GM19467 (cell line): ENCODE measurements at regions not wholly inside any gene's neighbourhood (a gene's known extent, or its start where the extent isn't known, plus 50 kb on each side); places are given as distances from the start of the nearest gene placed in this dataset.

Experiments used
- ATAC-seq: cut with Tn5 transposase; IDR thresholded peaks from one replicate; pipeline ENCODE4 v1.9.1; 2021; ENCODE audit warnings: mild to moderate bottlenecking, moderate library complexity; ENCODE audit not compliant: unreplicated experiment

GRCh38 chr9:129276486-129277230 lies 98.6 kb upstream of the IER5L start:
- no peak for ATAC-seq

DNA sequence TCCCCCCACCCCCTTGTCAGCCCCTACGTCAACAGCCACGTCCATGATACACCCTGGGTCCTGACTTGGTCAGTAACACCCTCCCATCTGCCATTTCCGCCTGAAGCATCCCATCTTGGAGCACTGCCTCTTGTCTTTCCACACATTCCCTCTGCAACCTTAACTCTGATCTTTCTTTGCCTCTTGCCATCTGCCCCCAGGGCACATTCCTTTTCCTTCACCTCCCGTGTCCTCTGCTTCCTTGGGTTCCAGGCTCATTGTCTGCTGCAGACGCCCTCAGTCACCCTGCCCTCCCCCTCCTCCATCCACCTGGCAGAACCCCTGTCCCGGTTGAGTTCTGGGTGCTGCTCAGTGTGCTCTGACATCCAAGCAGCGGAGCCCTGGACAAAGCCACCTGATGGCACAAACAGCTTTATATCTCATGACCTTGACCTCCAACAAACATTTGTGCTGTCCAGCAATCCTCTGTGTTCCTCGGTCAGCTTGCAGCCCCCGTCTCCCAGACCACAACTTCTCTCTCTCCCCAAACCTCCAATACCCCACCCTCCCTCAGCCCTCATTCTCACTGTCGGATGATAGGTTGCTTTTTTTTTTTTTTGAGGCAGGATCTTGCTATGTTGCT lies 97.7 kb upstream of the IER5L start:
- no peak for ATAC-seq

DNA sequence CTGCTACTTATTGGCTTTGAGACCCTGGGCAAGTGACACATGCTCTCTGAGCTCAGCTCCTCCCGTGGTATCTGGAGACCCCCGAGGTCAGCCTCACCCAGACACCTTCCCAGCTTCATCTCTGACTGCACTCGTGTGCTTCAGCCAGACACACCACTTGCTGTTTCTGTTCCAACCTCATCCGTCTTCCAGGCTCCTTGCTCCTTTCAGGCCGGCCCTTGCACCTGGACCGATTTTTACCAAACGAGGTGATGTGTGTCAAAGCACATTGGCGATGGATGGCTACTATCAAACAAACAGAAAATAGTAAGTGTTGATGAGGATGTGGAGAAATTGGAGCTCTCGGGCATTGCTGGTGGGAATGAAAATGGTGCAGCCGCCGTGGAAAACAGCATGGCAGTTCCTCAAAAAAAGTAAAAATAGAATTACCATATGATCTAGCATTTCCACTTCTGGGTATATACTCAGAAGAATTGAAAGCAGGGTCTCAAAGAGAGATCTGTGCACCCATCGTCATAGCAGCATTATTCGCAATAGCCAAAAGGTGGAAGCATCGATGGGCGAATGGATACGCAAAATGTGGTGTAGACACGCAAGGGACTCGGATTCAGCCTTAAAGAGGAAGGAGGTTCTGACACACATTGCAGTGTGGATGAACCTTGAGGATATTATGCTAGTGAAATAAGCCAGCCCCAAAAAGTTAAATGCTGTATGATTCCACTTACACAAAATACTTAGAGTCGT lies 96.1 kb upstream of the IER5L start:
- ATAC-seq, result no peak

DNA sequence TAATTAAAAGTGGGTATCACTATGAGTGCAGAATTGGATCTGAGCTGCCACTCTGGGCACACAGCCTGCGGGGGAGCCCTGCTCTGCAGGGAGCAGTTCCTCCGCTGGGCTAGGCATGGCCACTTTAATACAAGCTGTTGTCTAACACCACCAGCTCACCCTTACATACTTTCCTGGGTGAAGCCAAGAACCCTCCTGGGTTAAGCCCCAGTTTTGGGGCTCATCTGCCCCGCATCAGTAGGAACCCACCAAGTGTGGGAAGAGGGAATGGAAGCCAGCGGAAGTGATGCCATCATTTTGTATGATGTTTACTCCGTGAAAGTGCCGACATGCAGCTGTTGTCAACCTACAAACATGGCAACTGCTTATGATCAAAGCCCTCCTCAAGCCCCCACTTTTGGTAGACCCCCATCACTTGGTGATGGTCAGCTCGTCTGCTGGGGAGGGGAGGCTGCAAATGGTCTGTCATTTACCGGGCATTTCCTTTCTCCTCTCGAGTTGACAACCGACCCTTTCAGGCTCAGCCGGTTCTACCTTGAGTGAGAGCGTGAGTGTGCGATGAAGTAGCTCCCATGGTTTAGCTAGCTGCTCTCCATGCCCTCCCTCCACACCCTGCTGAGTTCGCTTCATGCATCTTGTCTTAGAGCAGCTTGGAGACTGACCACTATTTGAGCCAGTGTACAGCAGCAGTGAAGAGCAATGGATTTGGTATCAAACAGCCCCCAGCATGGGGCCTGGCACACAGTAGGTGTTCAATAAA lies 95.3 kb upstream of the IER5L start:
- ATAC-seq, result no peak

DNA sequence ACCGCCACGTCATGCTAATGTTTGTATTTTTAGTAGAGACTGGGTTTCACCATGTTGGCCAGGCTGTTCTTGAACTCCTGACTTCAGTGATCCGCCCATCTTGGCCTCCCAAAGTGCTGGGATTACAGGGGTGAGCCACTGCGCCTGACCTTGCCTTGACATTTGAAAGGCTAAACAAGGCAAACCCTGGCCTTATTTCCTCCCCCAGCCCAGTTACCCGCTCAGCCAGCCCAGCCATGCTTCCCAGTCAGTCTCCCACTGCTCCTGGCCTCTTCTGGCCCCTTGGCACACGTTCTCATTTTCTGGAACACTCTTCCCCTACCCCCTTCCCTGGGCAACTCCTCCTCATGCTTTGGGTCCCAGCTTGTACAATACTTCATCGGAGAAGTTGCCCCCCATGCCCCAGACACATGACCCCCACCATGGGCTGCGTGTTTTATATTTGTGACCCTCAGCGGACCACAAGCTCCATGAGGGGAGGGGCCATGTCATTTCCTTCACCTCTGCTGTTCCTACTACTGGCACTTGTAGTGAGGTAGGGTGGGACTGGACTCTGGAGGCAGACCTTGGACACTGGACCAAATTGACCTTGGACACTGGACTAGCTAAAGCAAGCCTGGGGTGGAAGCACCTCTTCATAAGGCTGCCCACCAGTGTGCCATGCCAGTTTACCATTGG lies 94.4 kb upstream of the IER5L start:
- no peak for ATAC-seq

GRCh38 chr9:129270903-129271431 lies 92.9 kb upstream of the IER5L start:
- ATAC-seq, result peak; percentile 60

DNA sequence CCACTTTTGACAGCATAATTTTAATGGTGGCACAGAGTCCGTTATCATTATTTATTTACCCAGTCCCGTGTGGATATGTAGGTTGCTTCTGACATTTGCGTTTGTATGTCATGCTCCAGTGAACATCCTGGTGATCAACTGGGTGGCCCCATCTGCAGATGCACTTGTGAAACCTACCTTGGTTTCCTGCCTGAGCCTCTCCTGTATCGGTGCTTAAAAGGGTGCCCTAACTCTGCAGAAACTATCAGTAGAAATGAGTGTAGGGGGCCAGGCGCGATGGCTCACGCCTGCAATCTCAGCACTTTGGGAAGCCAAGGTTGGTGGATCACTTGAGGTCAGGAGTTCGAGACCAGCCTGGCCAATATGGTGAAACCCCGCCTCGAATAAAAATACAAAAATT lies 92.1 kb upstream of the IER5L start:
- peak; percentile 64 for ATAC-seq

DNA sequence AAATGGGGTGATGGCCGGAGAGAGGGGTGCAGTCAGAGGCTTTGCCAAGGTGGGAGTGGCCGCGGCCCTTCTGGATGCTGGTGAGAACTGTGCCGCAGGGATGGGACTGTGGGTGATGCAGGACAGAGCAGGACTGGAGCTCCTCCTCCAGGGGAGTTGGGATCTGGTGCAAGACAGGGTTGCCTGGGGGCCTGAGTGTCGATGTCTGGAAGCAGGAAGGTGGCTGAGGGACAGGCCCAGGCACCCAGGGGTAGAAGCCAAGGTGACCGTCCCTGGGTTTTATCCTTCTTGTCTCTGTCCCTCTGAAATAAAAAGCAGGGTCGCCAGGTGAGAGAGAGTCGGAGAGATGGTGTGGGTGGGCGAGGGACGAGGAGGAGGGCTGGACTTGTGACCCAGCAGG lies 89.1 kb upstream of the IER5L start:
- no peak for ATAC-seq

DNA sequence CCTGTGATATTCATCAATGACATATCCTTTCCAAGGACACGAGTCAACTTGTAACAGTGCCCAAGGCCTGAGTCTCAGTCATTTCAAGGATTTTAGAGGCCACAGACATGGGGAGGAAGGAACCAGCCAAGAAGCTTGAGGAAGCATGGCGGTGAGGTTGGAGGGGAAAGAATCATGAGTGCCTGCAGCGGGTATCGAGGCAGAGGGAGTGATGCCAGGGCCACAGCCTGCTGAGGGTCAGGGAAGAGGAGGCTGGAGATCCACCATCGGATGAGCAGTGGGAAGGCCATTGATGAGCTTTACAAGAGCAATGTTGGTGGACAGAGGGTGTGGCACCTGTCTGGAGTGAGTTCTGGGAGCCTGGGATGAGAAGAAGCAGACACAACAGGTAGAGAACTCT lies 88.5 kb upstream of the IER5L start:
- ATAC-seq, result no peak

DNA sequence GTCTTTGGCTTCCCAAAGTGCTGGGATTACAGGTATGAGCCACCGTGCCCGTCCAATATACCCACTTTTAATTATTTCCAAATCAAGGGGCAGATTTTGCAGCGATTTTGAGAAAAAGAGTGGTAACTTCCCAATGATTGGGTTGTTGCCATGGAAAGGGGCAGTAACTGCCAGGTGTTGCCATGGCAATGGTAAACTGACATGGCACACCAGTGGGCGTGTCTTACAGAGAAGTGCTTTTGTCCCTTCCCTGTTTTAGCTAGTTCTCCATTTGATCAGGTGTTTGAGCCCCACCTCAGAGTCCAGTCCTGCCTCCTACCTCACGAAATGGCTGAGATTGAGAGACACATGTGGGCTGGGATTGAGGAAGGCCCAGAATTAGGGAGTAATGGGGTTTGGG lies 86.3 kb upstream of the IER5L start:
- no peak for ATAC-seq

GRCh38 chr9:129263836-129264235 lies 85.8 kb upstream of the IER5L start:
- ATAC-seq, result no peak

- no peak for ATAC-seq
Measured at GRCh38 chr9:129262261-129262660, 84.2 kb upstream of the IER5L start.

GRCh38 chr9:129259375-129259774 lies 81.3 kb upstream of the IER5L start:
- ATAC-seq, result no peak

DNA sequence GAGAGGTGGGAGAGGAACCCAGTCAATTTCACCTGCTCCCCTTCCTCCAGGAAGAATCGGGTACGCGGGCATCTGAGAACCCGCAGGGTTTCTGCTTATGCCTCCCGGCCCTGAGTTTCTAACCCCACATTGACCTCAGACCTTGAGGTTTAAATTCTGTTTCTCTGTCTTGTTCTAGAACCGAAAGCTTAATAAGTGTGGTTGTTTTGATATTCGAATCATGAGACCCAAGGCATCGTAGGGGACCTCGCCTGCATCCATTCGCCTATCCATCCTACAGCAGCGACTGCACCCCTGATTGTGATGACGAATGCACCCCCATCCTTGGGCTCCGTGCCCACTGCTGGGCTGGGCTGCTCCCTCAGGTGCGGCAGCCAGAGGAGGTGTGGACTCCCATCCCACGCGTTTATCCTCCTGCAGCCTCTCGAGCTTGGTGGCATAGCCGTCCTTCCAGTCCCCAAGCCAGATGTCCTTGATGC lies 80.8 kb upstream of the IER5L start:
- no peak for ATAC-seq

- peak; percentile 58 for ATAC-seq
Measured at GRCh38 chr9:129258124-129258822, 80.2 kb upstream of the IER5L start.

DNA sequence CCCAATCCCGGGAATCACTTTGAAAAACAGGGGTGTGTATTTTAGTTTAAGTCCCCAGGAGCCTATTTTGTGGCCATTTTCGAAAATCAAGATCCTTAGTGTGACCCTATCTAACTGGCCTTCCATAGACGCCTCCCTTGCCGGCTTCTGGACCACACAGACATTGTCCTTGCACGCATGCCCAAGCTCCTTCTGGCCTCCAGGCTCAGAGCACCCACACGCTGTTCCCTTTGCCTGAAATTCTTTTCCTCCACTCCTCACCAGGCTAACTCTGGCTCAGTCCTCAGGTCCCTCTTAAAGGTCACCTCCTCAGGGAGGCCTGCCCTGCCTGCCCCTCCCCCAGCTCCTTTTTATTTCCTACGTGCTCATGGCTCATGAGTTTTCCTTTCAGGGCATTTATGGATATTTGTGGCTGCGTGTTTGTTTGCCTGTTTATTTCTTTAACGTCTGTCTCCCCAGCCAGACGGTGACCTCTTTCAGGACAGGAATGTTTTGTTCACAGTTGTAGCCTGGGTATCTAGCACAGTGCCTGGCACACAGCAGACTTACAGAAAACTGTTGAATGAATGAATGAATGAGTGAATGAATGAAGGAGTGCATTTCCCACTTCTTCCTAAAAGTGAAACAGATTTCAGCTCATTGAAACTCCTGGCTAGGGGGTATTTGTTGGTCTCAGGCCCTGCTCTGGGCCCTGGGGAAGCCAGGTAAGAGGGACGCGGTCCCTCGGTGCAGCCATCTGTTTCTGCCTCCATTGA lies 79.1 kb upstream of the IER5L start:
- no peak for ATAC-seq

- no peak for ATAC-seq
Measured at GRCh38 chr9:129254566-129255287, 76.7 kb upstream of the IER5L start.

DNA sequence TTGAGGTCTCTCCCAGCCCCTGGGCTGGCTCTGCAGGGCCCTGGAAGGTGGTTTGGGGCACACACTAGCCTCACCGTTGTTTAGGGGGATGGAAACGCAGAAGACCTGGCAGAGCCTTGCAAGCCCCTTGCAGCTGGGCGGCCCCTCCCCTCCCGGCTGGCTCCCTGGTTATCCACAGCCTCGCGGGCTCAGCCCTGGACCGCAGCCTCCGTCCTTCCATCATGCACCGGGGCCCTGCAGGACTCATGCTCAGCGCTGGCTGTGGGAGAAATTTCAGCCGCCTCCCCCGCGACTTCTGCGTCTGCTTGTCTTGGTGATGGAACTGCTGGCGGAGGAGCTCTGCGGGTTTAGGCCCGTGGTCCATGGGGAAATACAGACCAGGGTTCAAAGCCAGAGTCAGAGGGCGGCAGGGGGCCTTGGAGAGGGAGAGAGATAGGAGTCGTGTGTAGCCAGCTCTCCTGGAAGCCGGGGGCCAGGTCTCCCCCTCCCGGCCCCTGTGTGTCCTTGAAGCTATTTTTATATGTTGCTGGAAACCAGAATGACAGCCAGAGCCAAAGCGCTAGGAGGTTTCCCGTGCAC lies 75.8 kb upstream of the IER5L start:
- no peak for ATAC-seq
